Neural progenitor cell (in vitro differentiated cells): ENCODE measurements at regions not wholly inside any gene's neighbourhood (a gene's known extent, or its start where the extent isn't known, plus 50 kb on each side); places are given as distances from the start of the nearest gene placed in this dataset.

ENCODE experiments used
- DNase-seq: peaks from one replicate; pipeline ENCODE4 v3.0.0-alpha.2; 2016; ENCODE audit warnings: low spot score
- H2AFZ ChIP-seq: fragments of 200-600 bp; sonication (generic); replicated peaks from 2 replicates; pipeline ENCODE4 v1.6.1; 2016; ENCODE audit warnings: antibody characterized with exemption
- H3F3A ChIP-seq: fragments of 200-600 bp; sonication (generic); 2 replicates; pipeline ENCODE4 v1.6.1; 2016; ENCODE audit warnings: antibody characterized with exemption, low read depth
- H3K27ac ChIP-seq: fragments of 200-600 bp; sonication (generic); 2 replicates; pipeline ENCODE4 v1.5.1; 2016; ENCODE audit warnings: mild to moderate bottlenecking
- H3K27me3 ChIP-seq: fragments of 200-600 bp; sonication (generic); 2 replicates; pipeline ENCODE4 v1.6.1; 2016; ENCODE audit warnings: mild to moderate bottlenecking, moderate library complexity
- H3K36me3 ChIP-seq: fragments of 200-600 bp; sonication (generic); 2 replicates; pipeline ENCODE4 v1.5.1; 2016
- H3K4me1 ChIP-seq: fragments of 200-600 bp; sonication (generic); 2 replicates; pipeline ENCODE4 v1.6.1; 2016; ENCODE audit warnings: mixed run types
- H3K4me2 ChIP-seq: fragments of 200-600 bp; sonication (generic); 2 replicates; pipeline ENCODE4 v1.6.1; 2016
- H3K4me3 ChIP-seq: fragments of 200-600 bp; sonication (generic); 2 replicates; pipeline ENCODE4 v1.5.1; 2016
- H3K79me2 ChIP-seq: fragments of 200-600 bp; sonication (generic); 2 replicates; pipeline ENCODE4 v1.6.1; 2016; ENCODE audit warnings: low read depth
- H3K9ac ChIP-seq: fragments of 200-600 bp; sonication (generic); 2 replicates; pipeline ENCODE4 v1.6.1; 2016
- H3K9me3 ChIP-seq: fragments of 200-600 bp; sonication (generic); 2 replicates; pipeline ENCODE4 v1.5.1; 2016; ENCODE audit warnings: low read depth
- H4K20me1 ChIP-seq: fragments of 200-600 bp; sonication (generic); 2 replicates; pipeline ENCODE4 v1.6.1; 2016; ENCODE audit warnings: low read depth
- H3K27ac Mint-ChIP-seq: 3 replicates; pipeline ENCODE4 v1.8.0; 2021; ENCODE audit warnings: mixed read lengths
- H3K27me3 Mint-ChIP-seq: 2 replicates; pipeline ENCODE4 v1.8.0; 2022; ENCODE audit warnings: low read depth, mild to moderate bottlenecking, inconsistent platforms, moderate library complexity, mixed read lengths; ENCODE audit not compliant: insufficient read depth
- H3K36me3 Mint-ChIP-seq: 3 replicates; pipeline ENCODE4 v1.8.0; 2021; ENCODE audit warnings: mixed read lengths
- H3K4me1 Mint-ChIP-seq: 3 replicates; pipeline ENCODE4 v1.8.0; 2021; ENCODE audit warnings: mixed read lengths
- H3K4me3 Mint-ChIP-seq: 3 replicates; pipeline ENCODE4 v1.8.0; 2021; ENCODE audit warnings: mild to moderate bottlenecking, moderate library complexity, mixed read lengths
- H3K9me3 Mint-ChIP-seq: 3 replicates; pipeline ENCODE4 v1.8.0; 2020; ENCODE audit warnings: mixed read lengths
- EZH2 ChIP-seq: fragments of 200-600 bp; sonication (generic); IDR thresholded peaks from 2 replicates; pipeline ENCODE4 v1.6.1; 2017; ENCODE audit warnings: antibody characterized with exemption, mild to moderate bottlenecking, moderate library complexity
- EZH2phosphoT487 ChIP-seq: fragments of 200-600 bp; sonication (generic); IDR thresholded peaks from 2 replicates; pipeline ENCODE4 v1.6.1; 2017; ENCODE audit warnings: antibody characterized with exemption
- TF ChIP-seq, protein P1 (sequence below): fragments of 200-600 bp; sonication (generic); IDR thresholded peaks from 2 replicates; pipeline ENCODE4 v1.5.1; 2017; ENCODE audit warnings: antibody characterized with exemption, mild to moderate bottlenecking

DNA sequence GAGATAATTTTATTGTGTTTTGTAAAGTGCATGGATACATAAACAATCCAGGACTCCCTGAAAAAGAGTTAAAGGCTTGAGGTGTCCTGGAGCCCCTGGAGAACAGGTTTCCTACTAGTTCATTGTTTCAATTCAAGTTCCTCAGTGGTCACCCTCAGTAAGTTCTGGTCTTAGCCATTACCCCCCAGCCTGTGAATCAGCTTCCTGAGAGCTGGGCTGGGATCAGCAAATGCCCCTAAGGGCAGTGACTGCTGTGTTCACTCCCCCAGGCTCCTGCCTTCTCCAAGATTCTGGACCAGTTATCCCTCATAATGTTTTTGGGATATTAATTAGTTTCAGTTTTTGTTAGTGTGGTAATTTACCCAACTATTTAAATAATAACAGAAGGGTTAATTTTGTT lies 151.6 kb upstream of the PRSS58 start:
- H3K79me2 ChIP-seq = no peaks in the 10 kb centered on the region
- no peaks in the 10 kb centered on the region for H3K27me3 Mint-ChIP-seq
- H3K27me3 ChIP-seq = no peaks in the 10 kb centered on the region
- no peak overlapping the region for H3K4me3 Mint-ChIP-seq
- no peak overlapping the region for H3K9ac ChIP-seq
- no peak overlapping the region for H3K27ac ChIP-seq
- H3F3A ChIP-seq = no peaks in the 10 kb centered on the region
- DNase-seq = no peak
- H3K4me3 ChIP-seq = no peak overlapping the region
- no peak overlapping the region for H3K4me2 ChIP-seq
- no peaks in the 10 kb centered on the region for H3K9me3 ChIP-seq
- no peak overlapping the region for H3K27ac Mint-ChIP-seq
- H3K36me3 ChIP-seq = no peaks in the 10 kb centered on the region
- no peaks in the 10 kb centered on the region for H3K4me1 Mint-ChIP-seq
- no peak overlapping the region for H2AFZ ChIP-seq
- TF ChIP-seq EZH2 (no peak), EZH2phosphoT487 (no peak)
- TF ChIP-seq, protein P1, sequence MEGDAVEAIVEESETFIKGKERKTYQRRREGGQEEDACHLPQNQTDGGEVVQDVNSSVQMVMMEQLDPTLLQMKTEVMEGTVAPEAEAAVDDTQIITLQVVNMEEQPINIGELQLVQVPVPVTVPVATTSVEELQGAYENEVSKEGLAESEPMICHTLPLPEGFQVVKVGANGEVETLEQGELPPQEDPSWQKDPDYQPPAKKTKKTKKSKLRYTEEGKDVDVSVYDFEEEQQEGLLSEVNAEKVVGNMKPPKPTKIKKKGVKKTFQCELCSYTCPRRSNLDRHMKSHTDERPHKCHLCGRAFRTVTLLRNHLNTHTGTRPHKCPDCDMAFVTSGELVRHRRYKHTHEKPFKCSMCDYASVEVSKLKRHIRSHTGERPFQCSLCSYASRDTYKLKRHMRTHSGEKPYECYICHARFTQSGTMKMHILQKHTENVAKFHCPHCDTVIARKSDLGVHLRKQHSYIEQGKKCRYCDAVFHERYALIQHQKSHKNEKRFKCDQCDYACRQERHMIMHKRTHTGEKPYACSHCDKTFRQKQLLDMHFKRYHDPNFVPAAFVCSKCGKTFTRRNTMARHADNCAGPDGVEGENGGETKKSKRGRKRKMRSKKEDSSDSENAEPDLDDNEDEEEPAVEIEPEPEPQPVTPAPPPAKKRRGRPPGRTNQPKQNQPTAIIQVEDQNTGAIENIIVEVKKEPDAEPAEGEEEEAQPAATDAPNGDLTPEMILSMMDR = no peak
- H4K20me1 ChIP-seq = no peaks in the 10 kb centered on the region
- H3K9me3 Mint-ChIP-seq = no peaks in the 10 kb centered on the region
- no peaks in the 10 kb centered on the region for H3K36me3 Mint-ChIP-seq
- no peaks in the 10 kb centered on the region for H3K4me1 ChIP-seq

DNA sequence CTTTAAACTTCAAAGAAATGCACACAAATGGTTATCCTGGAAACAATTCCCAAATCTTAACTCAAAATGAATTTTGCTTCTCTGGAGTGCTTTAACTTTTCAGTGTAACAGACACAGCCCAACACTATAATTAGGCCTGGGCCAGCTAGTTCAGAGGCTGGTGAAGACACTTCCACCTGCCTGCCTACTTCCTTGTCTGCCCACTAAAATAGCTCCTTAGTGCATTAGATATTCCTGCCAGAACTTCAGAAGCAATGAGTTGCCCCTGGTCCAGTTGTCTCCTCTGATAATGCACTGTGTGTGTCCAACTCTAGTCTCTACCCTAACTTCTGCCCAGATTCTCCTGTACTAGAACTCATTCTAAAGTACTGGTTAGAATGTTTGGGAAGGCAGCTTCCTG lies 150.9 kb upstream of the PRSS58 start:
- no peaks in the 10 kb centered on the region for H3K9me3 Mint-ChIP-seq
- H3K36me3 Mint-ChIP-seq = no peaks in the 10 kb centered on the region

DNA sequence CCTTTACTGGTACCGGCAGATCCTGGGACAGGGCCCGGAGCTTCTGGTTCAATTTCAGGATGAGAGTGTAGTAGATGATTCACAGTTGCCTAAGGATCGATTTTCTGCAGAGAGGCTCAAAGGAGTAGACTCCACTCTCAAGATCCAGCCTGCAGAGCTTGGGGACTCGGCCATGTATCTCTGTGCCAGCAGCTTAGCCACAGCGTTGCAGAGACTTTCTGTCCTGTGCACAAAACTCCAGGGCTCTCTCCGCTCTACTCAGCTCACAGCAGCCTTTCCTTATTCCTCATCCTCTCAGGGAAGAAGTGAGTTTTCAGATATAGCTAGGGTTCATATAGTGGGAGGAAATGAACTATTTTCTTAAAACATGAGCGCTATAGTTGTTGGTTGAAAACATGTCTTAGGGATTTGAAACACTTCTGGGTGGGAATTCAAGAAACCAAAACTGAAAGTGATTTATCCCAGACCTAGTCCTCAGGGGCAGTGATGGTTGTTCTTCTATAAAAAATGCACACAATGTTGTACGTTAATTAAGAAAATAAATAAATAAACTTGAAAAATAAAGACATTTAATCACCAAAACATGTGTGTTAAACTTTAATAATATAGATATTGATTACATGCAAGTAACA lies 150.2 kb upstream of the PRSS58 start:
- Histone ChIP-seq H2AFZ (no peak overlapping the region), H3K27me3 (no peaks in the 10 kb centered on the region), H3K4me3 (no peak overlapping the region), H3K9ac (no peak overlapping the region), H3K9me3 (no peaks in the 10 kb centered on the region), H3K4me2 (no peak overlapping the region), H3K36me3 (no peaks in the 10 kb centered on the region), H4K20me1 (no peaks in the 10 kb centered on the region), H3K27ac (no peak overlapping the region), H3K4me1 (no peaks in the 10 kb centered on the region), H3K79me2 (no peaks in the 10 kb centered on the region), H3F3A (no peaks in the 10 kb centered on the region)
- Mint-ChIP-seq H3K36me3 (no peaks in the 10 kb centered on the region), H3K27ac (no peak overlapping the region), H3K27me3 (no peaks in the 10 kb centered on the region), H3K9me3 (no peaks in the 10 kb centered on the region), H3K4me1 (no peaks in the 10 kb centered on the region), H3K4me3 (no peak overlapping the region)
- TF ChIP-seq, protein P1 = no peak
- TF ChIP-seq EZH2phosphoT487 (no peak), EZH2 (no peak)
- DNase-seq = no peak

More for the DNA sequence above, 150.9 kb upstream of the PRSS58 start:
- H3K27ac ChIP-seq = no peak overlapping the region
- DNase-seq = no peak
- no peak overlapping the region for H2AFZ ChIP-seq
- Mint-ChIP-seq H3K27ac (no peak overlapping the region), H3K4me1 (no peaks in the 10 kb centered on the region), H3K27me3 (no peaks in the 10 kb centered on the region), H3K4me3 (no peak overlapping the region)
- no peak overlapping the region for H3K4me3 ChIP-seq
- H3K79me2 ChIP-seq = no peaks in the 10 kb centered on the region
- H3K36me3 ChIP-seq = no peaks in the 10 kb centered on the region
- no peaks in the 10 kb centered on the region for H4K20me1 ChIP-seq
- TF ChIP-seq EZH2phosphoT487 (no peak), EZH2 (no peak)
- TF ChIP-seq, protein P1 = no peak
- H3K9ac ChIP-seq = no peak overlapping the region
- no peaks in the 10 kb centered on the region for H3K9me3 ChIP-seq
- no peak overlapping the region for H3K4me2 ChIP-seq
- no peaks in the 10 kb centered on the region for H3K27me3 ChIP-seq
- H3F3A ChIP-seq = no peaks in the 10 kb centered on the region
- H3K4me1 ChIP-seq = no peaks in the 10 kb centered on the region
